SH-SY5Y (cell line): ENCODE measurements at regions not wholly inside any gene's neighbourhood (a gene's known extent, or its start where the extent isn't known, plus 50 kb on each side); places are given as distances from the start of the nearest gene placed in this dataset.

Experiments used
- GATA2 ChIP-seq: IDR thresholded peaks from 2 replicates; pipeline ENCODE4 v1.6.1; 2011; ENCODE audit warnings: mild to moderate bottlenecking, low read depth, low read length
- GATA3 ChIP-seq: IDR thresholded peaks from 2 replicates; pipeline ENCODE4 v1.6.1; 2011; ENCODE audit warnings: low read depth, mild to moderate bottlenecking, low read length, moderate library complexity

DNA sequence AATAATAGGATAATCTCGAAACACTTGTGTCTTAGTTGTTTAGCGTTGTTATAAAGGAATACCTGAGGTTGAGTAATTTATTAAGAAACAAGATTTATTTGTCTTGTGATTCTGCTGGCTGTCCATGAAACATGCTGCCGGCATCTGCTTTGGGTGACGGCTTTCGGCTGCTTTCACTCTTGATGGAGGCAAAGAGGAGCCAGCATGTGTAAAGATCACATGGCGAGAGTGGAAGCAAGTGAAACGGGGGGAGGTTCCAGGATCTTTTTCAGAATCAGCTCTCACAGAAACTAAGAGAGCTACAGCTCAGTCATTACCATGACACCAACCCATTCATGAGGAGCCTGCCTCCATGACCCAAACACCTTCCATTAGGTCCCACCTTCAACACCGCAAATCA is 402.8 kb downstream of the CDC14C start:
- TF ChIP-seq GATA2: no peak
- no peak for TF ChIP-seq GATA3
